ENCODE measurements at regions not wholly inside any gene's neighbourhood (a gene's known extent, or its start where the extent isn't known, plus 50 kb on each side); places are given as distances from the start of the nearest gene placed in this dataset.
"Not testable (repeated sequence)": the region's sequence is repeated elsewhere in the genome, so short reads cannot be mapped to it uniquely, and the experiment has no call there.

DNA sequence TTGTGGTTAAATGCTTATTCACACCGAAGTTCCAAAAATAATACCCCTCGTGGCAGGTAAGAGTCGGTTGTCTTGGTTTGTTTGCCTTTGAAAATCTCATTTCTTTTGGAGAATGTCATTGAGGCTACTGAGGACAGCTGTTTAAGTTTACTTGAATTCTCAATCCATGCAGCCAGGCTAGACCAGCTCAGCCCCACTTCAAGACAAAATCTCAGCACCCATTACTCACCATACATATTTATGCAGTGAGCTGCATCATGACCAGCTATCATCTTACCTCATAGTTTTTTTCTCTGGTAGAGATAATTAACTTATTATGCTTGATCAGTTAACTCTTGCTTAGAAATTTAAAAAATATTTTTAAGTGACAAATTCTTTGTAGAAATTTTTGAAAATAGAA, 115.9 kb downstream of the HAUS1 start:
- no peaks in the 10 kb centered on the region for H3K27me3 Mint-ChIP-seq
- no peak overlapping the region for H3K27ac Mint-ChIP-seq
- TF ChIP-seq, protein P1, sequence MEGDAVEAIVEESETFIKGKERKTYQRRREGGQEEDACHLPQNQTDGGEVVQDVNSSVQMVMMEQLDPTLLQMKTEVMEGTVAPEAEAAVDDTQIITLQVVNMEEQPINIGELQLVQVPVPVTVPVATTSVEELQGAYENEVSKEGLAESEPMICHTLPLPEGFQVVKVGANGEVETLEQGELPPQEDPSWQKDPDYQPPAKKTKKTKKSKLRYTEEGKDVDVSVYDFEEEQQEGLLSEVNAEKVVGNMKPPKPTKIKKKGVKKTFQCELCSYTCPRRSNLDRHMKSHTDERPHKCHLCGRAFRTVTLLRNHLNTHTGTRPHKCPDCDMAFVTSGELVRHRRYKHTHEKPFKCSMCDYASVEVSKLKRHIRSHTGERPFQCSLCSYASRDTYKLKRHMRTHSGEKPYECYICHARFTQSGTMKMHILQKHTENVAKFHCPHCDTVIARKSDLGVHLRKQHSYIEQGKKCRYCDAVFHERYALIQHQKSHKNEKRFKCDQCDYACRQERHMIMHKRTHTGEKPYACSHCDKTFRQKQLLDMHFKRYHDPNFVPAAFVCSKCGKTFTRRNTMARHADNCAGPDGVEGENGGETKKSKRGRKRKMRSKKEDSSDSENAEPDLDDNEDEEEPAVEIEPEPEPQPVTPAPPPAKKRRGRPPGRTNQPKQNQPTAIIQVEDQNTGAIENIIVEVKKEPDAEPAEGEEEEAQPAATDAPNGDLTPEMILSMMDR (IDR thresholded peaks at IDR 0.05; ENCODE audit: unreplicated experiment): no peak
- DNase-seq (ENCODE audit: low spot score, unreplicated experiment): no peak
- no peaks in the 10 kb centered on the region for H3K4me1 Mint-ChIP-seq (ENCODE audit: low read depth)
- no peaks in the 10 kb centered on the region for H3K9me3 Mint-ChIP-seq (ENCODE audit: low read depth)
- H3K36me3 Mint-ChIP-seq (ENCODE audit: insufficient read depth): peaks cover 8% of the 10 kb centered on the region
- no peak overlapping the region for H3K4me3 Mint-ChIP-seq (ENCODE audit: low read depth)

DNA sequence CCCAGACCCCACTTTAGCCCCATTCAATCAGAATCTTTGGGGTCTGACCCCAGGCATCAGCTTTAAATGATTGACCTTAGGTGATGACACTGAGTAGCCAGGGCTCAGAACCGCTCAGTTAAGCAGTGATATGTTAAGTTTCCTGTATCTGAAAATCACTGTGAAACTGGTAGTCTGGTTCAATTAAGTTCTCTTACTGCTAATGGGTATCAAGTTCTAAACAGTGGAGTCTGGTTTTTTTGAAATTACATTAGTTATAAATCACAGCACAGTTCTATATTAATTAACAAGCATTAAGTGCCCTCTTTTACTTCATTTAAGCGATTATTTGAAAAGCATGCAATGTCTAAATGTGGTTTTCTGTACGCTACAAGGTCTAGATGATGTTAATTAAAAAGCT, 117.9 kb downstream of the HAUS1 start:
- Mint-ChIP-seq H3K9me3 (ENCODE audit: low read depth) (no peaks in the 10 kb centered on the region), H3K4me3 (ENCODE audit: low read depth) (no peak overlapping the region), H3K4me1 (ENCODE audit: low read depth) (no peaks in the 10 kb centered on the region), H3K27me3 (no peaks in the 10 kb centered on the region), H3K36me3 (ENCODE audit: insufficient read depth) (peaks cover 5% of the 10 kb centered on the region), H3K27ac (no peak overlapping the region)
- TF ChIP-seq, protein P1 (IDR thresholded peaks at IDR 0.05; ENCODE audit: unreplicated experiment): no peak
- DNase-seq (ENCODE audit: low spot score, unreplicated experiment): no peak

DNA sequence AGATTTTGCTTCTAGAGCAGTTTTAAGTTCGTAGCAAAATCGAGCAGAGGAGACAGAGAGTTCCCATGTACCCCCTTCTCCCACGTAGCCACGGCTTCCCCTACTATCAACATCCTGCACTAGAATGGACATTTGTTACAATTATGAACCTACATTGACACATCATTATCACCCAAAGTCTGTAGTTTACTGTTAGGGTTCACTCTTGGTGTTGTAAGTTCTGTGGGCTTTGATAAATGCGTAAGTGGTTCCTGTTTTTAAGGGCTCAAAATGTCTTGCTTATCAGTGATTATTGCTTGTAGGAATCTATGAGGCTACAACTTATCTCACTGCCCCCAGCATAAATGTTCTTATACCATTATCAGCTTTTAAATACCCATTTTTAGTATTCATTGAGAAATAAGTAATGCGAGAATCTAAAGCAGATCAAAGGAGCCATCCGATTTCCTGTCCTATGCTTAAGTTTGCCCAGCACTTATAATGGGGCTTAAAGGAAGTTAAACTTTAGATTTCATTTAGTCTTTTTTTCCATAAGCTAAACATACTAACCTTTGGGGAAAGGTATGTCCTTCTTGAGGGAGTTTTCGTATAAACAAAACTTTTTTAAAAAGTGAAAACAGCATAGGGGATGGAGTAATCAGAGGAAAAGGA, 118.7 kb downstream of the HAUS1 start:
- Mint-ChIP-seq H3K36me3 (ENCODE audit: insufficient read depth) (peaks cover 5% of the 10 kb centered on the region), H3K27me3 (no peaks in the 10 kb centered on the region), H3K9me3 (ENCODE audit: low read depth) (no peaks in the 10 kb centered on the region), H3K4me1 (ENCODE audit: low read depth) (no peaks in the 10 kb centered on the region), H3K27ac (no peak overlapping the region), H3K4me3 (ENCODE audit: low read depth) (no peak overlapping the region)
- no peak for DNase-seq (ENCODE audit: low spot score, unreplicated experiment)
- TF ChIP-seq, protein P1 (IDR thresholded peaks at IDR 0.05; ENCODE audit: unreplicated experiment): no peak

DNA sequence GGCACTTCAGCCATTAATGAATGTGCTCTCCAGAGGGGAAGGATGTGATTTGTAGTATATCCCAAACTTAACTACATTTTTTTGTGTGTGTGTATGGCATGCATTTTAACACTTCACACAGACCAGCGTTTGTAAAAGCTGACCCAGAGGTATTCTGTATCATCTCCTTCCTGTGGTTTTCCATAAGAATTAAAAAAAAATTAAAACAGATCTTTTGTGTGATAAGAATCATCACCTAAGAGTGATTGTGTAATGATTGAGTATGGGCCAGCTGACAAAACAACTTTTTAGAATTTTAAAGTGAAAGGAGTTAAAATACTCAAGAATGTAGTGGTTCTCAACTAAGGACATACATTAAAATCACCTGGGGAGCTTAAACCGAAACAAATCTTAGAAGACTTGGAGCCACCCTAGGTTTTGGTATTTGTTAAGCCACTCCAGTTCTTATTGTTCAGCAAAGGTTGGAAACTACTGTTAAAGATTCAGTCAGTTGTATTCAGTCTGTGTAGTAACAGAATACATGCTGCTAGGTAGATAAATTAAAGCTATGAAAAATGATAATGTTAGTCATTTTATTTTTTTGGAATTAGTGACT, 120.1 kb downstream of the HAUS1 start:
- no peaks in the 10 kb centered on the region for H3K9me3 Mint-ChIP-seq (ENCODE audit: low read depth)
- TF ChIP-seq, protein P1 (IDR thresholded peaks at IDR 0.05; ENCODE audit: unreplicated experiment): no peak

DNA sequence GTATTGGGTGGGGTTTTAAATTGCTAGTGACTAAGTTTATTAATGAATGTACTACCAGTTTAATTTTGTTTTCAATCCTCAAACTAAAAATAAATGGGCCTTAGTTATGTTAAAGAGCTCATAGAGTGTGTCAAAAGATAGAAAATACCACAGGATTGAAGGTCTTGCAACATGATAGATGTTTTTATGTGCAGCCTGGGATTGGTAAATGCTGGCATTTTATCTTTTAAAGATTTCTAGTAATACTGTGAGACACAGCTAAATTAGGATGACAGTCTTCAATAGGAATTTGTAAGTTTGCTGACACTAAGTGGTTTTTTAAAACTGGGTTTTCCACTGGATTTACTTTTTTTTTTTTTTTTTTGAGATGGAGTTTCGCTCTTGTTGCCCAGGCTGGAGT, 122.3 kb downstream of the HAUS1 start:
- Mint-ChIP-seq H3K4me3 (ENCODE audit: low read depth) (no peak overlapping the region), H3K4me1 (ENCODE audit: low read depth) (no peaks in the 10 kb centered on the region), H3K36me3 (ENCODE audit: insufficient read depth) (no peaks in the 10 kb centered on the region), H3K27ac (no peak overlapping the region), H3K27me3 (no peaks in the 10 kb centered on the region), H3K9me3 (ENCODE audit: low read depth) (no peaks in the 10 kb centered on the region)
- TF ChIP-seq, protein P1 (IDR thresholded peaks at IDR 0.05; ENCODE audit: unreplicated experiment): no peak
- DNase-seq (ENCODE audit: low spot score, unreplicated experiment): no peak

More for the DNA sequence above, 120.1 kb downstream of the HAUS1 start:
- Mint-ChIP-seq H3K27ac (no peak overlapping the region), H3K4me1 (ENCODE audit: low read depth) (no peaks in the 10 kb centered on the region), H3K27me3 (no peaks in the 10 kb centered on the region), H3K36me3 (ENCODE audit: insufficient read depth) (no peaks in the 10 kb centered on the region), H3K4me3 (ENCODE audit: low read depth) (no peak overlapping the region)
- DNase-seq (ENCODE audit: low spot score, unreplicated experiment): no peak

DNA sequence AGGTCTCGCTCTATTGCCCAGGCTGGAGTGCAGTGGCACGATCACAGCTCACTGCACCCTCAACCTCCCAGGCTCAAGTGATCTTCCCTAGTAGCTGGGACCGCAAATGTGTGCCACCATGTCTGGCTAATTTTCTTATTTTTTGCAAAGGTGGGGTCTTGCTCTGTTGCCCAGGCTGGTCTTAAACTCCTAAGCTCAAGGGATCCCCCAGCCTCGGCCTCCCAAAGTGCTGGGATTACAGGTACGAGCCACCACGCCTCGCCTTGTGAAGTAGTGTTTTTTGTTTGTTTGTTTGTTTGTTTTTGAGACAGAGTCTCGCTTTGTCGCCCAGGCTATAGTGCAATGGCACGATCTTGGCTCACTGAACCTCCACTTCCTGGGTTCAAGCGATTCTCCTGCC, 125.5 kb downstream of the HAUS1 start:
- not testable (repeated sequence) for H3K4me3 Mint-ChIP-seq (ENCODE audit: low read depth)

More for the DNA sequence above, 125.5 kb downstream of the HAUS1 start:
- not testable (repeated sequence) for H3K9me3 Mint-ChIP-seq (ENCODE audit: low read depth); H3K27me3 Mint-ChIP-seq; H3K4me1 Mint-ChIP-seq (ENCODE audit: low read depth); H3K36me3 Mint-ChIP-seq (ENCODE audit: insufficient read depth); DNase-seq (ENCODE audit: low spot score, unreplicated experiment); H3K27ac Mint-ChIP-seq

All from progenitor cell of endocrine pancreas (in vitro differentiated cells).